ENCODE measurements at regions not wholly inside any gene's neighbourhood (a gene's known extent, or its start where the extent isn't known, plus 50 kb on each side); places are given as distances from the start of the nearest gene placed in this dataset.

DNA sequence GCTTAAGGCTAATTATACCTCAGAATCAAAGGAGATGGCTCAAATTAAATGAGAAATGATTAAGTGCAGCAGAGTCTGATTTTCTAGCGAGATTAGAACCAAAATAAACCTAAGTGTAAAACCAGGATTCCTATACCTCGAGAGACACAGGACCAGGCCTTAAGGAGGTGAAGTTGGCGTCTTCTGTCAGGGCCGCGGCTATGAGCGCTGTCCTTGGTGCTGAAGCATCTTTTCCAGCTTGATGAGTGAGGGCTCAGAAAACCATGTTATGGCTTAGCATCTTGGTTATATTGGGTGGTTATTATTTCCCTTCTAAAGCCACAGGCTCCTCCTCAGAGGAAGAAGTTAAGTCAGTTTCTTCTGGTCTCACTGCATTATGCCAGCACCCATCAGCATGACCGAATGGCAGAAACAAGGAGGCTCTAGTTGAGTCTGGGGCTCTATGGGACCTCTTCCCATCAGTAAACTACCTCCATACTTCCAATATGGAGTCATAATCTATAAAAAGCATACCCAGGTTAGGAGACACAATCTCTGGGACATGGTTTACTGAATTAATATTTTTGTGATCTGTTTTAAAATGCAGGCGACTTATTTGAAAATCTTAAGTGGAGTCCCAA is 120.1 kb upstream of the NMNAT3 start:
- H3K27me3 ChIP-seq (ENCODE audit: control insufficient read depth, insufficient read depth, low read length): no peaks in the 10 kb centered on the region
- no peak for DNase-seq (ENCODE audit: low read depth)
- H3K4me3 ChIP-seq (ENCODE audit: low read depth, low read length): no peak overlapping the region
- TF ChIP-seq CTCF (IDR thresholded peaks at IDR 0.05; ENCODE audit: insufficient read depth, low read length, poor library complexity, severe bottlenecking): no peak
- no peaks in the 10 kb centered on the region for H3K36me3 ChIP-seq (ENCODE audit: control insufficient read depth, insufficient read depth, low read length)

- Histone ChIP-seq H3K36me3 (ENCODE audit: control insufficient read depth, insufficient read depth, low read length) (no peaks in the 10 kb centered on the region), H3K4me3 (ENCODE audit: low read depth, low read length) (no peak overlapping the region), H3K27me3 (ENCODE audit: control insufficient read depth, insufficient read depth, low read length) (no peaks in the 10 kb centered on the region)
- no peak for TF ChIP-seq CTCF (IDR thresholded peaks at IDR 0.05; ENCODE audit: insufficient read depth, low read length, poor library complexity, severe bottlenecking)
- DNase-seq (ENCODE audit: low read depth): no peak
Measured at GRCh38 chr3:139794469-139795265, 116.9 kb upstream of the NMNAT3 start.

GRCh38 chr3:139793408-139793807 is 115.6 kb upstream of the NMNAT3 start:
- Histone ChIP-seq H3K36me3 (ENCODE audit: control insufficient read depth, insufficient read depth, low read length) (no peaks in the 10 kb centered on the region), H3K27me3 (ENCODE audit: control insufficient read depth, insufficient read depth, low read length) (no peaks in the 10 kb centered on the region), H3K4me3 (ENCODE audit: low read depth, low read length) (no peak overlapping the region)
- no peak for TF ChIP-seq CTCF (IDR thresholded peaks at IDR 0.05; ENCODE audit: insufficient read depth, low read length, poor library complexity, severe bottlenecking)
- DNase-seq (ENCODE audit: low read depth): no peak

GRCh38 chr3:139780593-139780992 is 102.8 kb upstream of the NMNAT3 start:
- TF ChIP-seq CTCF (IDR thresholded peaks at IDR 0.05; ENCODE audit: insufficient read depth, low read length, poor library complexity, severe bottlenecking): no peak
- DNase-seq (ENCODE audit: low read depth): no peak
- Histone ChIP-seq H3K36me3 (ENCODE audit: control insufficient read depth, insufficient read depth, low read length) (no peaks in the 10 kb centered on the region), H3K4me3 (ENCODE audit: low read depth, low read length) (no peak overlapping the region), H3K27me3 (ENCODE audit: control insufficient read depth, insufficient read depth, low read length) (no peaks in the 10 kb centered on the region)

DNA sequence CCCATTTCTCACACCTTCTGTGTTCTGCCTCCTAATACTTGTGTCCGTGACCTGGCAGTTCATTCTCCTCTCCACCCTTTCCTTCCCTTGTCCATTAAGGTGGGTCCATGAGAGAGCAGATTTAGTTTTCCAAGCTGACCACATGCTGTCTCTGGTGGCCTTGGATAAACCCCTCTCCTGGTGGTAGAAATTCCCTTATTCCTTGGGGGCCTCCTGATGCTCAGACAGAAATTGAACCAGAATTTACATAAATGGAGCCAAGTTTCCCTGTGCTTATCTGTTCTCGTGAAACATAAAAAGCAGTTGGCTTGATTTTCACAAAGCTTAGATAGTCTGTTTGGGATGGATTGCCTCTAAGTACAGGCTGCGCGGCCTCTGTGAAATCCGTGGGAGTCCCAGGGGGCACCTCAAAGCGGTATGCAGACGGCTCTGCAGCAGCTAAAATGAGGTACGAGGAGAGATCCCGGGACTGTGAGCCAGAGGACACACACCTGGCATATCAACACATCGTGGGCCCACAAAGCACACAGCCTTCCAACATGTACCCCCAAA is 101.0 kb upstream of the NMNAT3 start:
- no peaks in the 10 kb centered on the region for H3K36me3 ChIP-seq (ENCODE audit: control insufficient read depth, insufficient read depth, low read length)
- DNase-seq (ENCODE audit: low read depth): no peak
- TF ChIP-seq CTCF (IDR thresholded peaks at IDR 0.05; ENCODE audit: insufficient read depth, low read length, poor library complexity, severe bottlenecking): no peak
- H3K4me3 ChIP-seq (ENCODE audit: low read depth, low read length): no peak overlapping the region
- H3K27me3 ChIP-seq (ENCODE audit: control insufficient read depth, insufficient read depth, low read length): no peaks in the 10 kb centered on the region
